NCI-H345 (cell line): ENCODE measurements at regions not wholly inside any gene's neighbourhood (a gene's known extent, or its start where the extent isn't known, plus 50 kb on each side); places are given as distances from the start of the nearest gene placed in this dataset.
"Not testable (repeated sequence)": the region's sequence is repeated elsewhere in the genome, so short reads cannot be mapped to it uniquely, and the experiment has no call there.

Experiments used
- DNase-seq: peaks from one replicate; lab custom pipeline; 2025; lab: John Stamatoyannopoulos, UW

DNA sequence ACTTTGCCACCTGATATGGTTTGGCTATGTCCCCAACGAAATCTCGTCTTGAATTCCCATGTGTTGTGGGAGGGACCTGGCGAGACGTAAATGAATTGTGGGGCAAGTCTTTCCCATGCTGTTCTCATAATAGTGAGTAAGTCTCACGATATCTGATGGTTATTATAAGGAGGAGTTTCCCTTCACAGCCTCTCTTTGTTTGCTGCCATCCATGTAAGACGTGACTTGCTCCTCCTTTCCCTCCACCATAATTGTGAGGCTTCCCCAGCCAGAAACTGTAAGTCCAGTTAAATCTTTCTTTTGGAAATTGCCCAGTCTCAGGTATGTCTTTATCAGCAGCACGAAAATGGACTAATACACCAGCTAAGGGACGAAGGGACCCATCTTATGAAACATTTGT, 1303.3 kb downstream of the SUCLG1 start:
- no peak for DNase-seq

DNA sequence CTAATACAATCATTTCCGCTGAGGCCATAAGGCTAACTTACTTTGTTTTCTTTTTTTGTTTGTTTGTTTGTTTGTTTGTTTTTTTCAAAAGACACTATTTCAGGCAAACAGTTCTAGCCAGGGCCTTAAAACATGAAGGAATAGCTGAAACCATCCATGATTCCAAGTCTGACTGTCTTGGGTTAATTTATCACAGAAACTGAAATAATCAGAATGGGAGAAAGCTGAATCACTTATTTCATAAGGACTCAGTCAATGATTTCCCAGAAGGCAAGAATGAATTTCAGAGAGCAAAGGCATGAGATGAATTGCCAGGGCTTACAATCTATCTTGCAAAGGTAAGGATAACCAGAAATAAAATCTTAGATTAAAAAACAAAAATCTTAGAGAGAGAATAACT, 1315.1 kb downstream of the SUCLG1 start:
- no peak for DNase-seq

DNA sequence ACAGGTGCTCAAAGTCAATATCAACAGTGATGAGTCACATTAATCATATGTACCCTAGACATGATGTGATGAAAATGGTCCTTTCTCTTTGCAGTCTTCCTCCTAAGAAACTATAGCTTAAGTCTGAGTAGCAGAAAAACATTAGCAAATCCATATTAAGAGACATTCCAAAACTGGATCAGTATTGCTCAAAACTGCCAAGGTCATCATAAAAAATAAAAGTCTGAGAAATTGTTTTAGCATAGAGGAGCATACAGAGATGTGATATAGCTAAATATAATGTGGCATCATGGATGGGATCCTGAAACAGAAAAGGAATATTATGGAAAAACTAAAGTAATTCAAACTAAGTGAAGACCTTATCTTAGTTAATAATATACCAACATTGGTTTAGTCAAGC, 1316.1 kb downstream of the SUCLG1 start:
- no peak for DNase-seq

DNA sequence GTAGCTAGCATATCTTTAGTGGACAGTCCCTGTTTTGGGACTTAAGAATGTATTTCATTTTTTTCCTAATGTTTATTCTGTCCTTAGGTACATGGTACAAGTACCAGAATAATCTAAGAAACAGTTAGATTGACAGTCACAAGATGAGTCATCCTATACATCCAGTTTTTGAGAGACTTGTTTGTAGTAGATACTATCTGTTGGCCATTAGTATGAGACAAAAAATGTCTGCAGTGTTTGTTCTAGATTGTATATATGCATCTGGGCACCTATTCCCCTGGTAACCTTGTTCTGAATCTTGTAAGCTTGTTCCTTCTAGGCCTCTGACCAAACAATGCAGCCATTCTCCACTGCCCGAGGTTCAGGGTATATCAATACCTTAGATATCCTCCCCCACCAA, 1343.5 kb downstream of the SUCLG1 start:
- DNase-seq, result no peak

DNA sequence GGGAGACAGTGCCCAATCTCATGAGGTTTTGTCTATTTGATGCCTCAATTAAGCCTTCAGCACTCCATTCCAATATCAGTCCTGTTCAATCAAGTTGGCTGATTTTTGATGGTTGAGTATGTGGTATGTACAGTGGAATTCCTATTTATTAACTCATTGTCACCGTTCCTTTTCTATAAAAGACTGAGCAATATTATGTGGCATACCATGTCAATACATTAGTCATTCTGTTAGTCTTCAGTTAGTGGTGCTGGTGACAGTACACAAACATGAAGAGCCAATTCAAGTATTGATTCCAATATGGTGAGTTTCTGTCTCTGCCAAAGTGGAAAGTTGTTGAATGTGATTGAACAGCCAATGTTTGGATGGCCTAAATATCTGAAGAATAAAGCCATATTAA, 1343.9 kb downstream of the SUCLG1 start:
- DNase-seq, result no peak

DNA sequence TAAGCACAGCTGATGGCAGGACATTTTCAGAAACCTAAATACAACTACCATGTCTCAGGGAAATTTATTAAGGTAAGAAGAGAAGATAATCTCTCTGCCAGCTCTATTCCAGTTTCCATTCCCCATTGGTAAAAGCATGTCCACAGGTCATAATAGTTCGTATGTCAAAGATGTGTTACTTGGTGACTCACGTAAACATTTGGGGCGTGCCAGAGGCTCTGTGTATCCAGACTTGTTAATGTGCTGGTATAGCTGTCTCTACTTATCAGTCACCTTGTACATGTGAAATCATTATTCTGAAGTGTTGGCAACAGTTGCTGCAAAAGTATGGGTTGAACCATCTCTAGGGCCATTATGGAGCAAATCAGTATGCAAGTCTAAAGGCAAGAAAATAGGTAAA, 1345.1 kb downstream of the SUCLG1 start:
- DNase-seq, result no peak

DNA sequence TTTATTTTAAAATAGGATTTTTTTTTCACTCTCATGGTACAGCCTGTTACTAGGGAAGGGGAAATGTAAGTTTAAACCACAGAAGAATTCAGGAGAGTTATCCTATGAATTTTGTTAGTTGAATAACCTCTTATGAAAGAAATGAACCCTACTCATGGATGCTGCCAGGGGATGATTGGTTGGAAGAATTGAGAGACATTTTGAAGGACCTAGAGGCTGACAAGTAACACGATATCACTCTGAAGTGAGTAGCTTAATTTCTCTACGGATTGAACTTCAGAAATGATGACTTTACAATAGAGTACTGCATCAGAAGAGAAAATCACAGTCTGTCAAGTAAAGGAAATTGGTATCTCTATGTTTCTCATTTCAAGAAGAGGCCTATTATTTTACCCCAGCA, 1346.2 kb downstream of the SUCLG1 start:
- no peak for DNase-seq

DNA sequence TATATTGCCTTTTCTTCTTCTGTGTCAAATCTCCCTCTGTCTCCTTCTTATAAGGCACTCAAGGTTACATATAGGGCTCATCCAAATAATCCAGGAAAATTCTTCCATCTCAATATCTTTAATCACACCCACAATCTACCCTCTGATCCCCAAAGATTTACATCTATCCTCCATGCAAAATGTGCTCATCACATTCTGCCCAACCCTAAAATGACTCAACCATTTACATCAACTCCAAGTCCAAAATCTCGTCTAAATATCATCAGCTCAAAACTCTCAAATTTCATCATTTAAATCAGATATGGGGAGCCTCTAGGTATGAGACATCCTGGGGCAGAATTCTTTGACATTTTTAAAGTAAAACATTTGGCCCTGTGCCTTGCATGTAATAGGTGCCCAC, 1349.8 kb downstream of the SUCLG1 start:
- no peak for DNase-seq

DNA sequence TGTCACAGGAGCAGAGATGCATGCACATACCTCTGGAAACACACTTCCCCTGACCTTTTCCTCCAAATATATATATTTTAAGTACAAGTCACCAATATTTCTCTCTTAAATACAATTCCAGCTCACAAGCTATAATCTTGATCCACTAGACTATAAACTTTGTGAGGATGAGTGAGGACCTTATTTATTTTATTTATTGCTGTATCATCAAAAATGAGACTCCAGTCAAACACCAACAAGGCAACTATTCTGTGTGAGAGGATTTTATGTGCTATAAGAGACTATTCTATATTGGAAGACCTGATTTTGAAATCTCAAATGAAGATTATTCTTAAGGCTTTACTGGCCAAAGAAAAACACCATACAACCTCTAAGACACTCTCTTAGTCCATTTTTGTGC, 1352.2 kb downstream of the SUCLG1 start:
- DNase-seq, result no peak

DNA sequence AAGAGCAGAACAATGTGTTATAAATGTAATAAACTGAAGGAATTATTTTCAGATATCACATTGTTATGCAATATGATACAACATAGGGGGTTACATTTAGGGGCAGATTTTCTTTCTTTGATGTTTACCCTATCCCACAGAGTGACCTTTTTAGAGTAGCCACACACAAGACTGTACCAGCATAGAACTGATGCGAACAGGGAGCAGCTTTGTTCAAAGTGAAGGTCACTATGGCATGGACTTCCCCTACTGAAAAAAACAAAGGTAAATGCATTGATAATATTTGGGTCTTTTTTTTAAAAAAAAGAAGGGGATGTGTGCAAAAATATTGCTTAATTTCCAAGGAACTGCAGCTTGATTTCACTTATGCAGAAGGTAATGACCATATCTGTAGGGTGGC, 1354.9 kb downstream of the SUCLG1 start:
- DNase-seq, result no peak

DNA sequence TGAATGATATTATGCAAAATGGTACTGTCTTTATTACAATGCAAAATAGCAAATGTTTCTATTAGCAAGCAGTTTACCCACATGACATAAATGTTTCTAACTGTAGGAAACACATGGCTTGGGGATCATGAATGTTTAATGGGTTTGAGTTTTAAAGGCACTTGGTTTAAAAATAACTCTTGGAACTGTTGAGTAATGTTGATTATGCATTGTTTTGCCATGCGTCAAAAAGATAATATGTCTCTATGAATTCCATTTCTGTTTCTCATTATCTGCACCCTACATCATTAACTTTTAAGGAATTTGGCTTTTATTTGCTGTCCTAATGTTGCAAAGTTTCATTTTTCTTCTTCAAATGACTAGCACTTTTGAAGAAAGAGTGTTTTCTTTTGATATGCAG, 1355.5 kb downstream of the SUCLG1 start:
- no peak for DNase-seq

DNA sequence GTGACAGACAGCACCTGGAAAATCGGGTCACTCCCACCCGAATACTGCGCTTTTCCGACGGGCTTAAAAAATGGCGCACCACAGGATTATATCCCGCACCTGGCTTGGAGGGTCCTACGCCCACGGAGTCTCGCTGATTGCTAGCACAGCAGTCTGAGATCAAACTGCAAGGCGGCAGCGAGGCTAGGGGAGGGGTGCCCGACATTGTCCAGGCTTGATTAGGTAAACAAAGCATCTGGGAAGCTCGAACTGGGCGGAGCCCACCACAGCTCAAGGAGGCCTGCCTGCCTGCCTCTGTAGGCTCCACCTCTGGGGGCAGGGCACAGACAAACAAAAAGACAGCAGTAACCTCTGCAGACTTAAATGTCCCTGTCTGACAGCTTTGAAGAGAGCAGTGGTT, 1370.0 kb downstream of the SUCLG1 start:
- DNase-seq, result not testable (repeated sequence)

DNA sequence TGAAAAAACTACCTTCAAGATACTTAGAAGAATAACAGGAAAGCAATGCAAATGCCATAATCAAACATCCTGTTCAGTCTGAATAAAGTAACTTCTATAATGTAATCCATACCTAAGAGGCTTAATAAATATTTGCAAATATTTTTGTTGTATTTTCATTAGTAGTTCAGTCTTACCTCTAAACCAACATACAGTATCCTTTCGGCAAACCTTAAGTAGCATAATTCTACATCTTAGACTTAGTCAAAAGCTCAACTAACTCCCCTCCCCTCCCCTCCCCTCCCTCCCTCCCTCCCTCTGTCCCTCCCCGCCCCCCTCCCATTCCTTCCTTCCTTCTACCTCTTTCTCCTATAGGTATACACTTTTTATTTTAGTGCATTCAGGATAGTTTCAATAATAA, 1373.2 kb downstream of the SUCLG1 start:
- no peak for DNase-seq

DNA sequence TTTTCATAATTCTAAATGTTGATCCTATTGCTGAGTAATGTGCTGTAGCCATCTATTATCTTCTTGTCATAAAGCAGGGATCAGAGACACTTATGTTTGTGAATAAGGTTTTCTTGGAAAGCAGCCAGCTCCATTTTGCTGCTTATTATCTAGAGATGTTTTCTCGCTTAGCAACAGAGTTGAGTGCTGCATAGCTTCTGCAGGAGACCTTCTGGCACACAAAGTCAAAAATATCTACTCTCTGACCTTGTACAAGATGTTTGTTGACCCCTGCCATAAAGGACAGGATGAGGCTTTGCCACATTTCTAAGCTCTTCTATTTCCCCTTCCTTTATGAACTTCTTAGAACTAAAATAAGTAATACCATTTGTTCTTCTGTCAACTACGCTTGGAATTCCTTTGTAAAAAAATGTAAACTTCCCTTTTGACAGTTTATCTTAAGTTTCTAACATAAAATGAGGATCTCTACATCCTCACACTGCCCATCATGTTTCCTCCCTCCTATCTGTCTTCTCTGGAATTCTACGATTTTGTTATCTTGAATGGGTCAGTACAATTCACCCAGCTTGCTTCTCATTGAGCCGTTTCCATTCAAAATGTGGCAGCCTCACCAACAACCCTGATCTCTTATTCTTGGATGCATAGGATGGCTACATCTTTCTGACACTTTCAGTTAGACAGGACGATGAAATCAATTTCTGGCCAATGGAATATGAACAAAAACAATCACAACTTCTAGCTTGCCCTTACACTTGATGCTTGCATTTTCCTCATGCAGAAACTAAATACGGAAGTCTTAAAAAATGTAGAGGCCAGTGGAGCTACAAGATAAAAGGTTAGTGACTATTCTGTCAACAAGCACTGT, 1377.0 kb downstream of the SUCLG1 start:
- DNase-seq, result peak; percentile 94

DNA sequence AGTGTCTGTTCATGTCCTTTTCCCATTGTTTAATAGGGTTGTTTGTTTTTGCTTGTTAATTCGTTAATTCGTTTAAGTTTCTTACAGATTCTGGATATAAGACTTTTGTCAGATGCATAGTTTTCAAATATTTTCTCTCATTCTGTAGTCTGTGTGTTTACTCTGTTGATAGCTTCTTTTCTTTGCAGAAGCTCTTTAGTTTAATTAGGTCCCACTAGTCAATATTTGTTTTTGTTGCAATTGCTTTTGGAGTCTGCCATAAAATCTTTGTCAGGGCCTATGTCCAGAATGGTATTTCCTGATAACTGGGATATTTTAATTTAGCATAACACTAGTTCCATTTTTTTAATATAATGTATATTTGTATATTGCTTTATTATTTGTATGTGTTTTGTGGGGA, 1380.1 kb downstream of the SUCLG1 start:
- no peak for DNase-seq

DNA sequence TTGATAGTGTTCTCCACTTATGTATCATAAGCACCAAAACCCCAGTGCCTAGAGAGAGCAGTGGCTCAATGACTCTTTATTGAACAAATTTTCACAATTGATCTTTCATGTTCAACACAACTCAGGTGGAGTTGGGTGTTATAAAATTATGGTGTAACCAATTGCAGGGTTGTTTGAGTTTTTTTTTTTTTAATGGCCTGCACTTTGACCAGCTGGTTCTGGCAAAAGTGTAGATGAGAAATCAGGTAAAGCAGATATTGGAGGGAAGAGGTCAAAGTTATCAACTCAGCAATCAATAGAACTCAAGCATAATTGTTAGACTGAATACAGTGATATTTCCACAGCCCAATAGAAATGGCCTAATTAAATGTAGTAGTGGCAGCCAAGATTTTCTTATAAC, 1386.3 kb downstream of the SUCLG1 start:
- no peak for DNase-seq

DNA sequence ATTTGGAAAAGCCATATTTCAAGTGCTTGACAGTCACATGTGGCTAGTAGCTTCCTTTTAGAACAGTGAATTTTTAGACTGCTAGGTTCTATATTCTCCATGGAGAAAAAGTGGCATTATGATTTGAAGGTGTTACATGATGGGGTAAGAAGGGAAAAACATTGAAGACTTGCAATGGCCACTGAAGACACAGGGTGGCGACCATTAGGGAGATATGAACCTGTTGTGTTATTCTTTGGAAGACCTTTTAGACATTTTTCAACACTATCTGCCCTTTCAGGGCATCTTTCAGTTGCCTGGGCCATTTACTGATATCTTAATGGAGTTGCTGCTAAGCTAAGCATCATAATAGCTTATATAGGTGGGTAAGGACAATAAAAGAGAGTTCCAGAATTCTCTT, 1387.2 kb downstream of the SUCLG1 start:
- no peak for DNase-seq

DNA sequence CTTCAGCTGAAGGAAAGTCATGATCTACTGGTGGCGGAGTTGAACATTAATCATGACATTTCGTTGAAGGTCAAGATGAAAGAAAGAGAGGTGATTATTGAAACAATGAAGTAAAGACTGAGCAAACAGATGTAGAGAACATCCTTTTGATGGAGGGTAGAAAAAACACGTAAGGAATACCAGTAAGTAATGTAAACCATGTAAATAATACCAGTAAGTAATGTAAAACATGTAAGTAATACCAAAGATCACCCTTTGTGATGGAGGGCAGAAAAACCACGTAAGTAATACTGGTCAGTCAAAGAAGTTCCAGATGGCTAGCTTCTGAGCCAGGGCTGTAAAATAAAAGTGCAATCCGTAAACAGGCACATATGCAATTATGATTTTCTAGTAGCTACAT, 1387.7 kb downstream of the SUCLG1 start:
- DNase-seq, result no peak

DNA sequence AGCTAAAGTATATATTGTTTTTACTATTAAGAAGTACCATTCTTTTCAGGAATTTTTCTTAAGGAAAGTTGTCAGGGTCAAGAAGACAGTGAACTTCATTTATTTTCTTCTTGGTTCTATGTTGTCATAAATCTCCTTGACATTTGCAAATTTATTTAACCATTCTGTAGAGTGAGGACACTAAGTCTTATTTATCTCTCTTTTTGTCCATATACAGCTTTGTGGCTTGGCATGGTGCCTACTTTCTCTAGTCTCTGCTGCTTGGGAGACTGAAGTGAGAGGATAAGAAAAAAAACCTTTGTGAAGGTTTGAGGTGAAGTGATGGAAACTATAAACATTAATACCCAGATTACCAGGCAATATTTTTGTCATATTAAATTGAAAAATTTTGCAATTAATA, 1389.4 kb downstream of the SUCLG1 start:
- DNase-seq, result peak; percentile 20

DNA sequence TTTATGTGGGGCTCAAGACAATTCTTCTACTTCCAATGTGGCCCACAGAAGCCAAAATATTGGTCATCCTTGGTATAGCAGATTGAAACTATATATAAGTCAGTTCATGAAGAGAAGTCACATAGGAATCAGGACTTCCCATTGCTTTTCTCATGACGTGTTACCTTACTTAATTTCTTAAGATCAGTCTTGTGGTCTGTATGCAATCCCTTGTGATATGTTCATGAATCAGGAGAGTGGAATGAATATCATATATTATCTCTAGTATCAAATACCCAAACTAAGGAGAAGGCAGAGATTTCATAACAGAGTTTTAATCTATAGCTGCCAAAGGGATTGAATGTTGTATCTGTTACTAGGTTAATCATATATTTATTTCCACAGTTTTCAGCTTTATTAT, 1390.4 kb downstream of the SUCLG1 start:
- no peak for DNase-seq

DNA sequence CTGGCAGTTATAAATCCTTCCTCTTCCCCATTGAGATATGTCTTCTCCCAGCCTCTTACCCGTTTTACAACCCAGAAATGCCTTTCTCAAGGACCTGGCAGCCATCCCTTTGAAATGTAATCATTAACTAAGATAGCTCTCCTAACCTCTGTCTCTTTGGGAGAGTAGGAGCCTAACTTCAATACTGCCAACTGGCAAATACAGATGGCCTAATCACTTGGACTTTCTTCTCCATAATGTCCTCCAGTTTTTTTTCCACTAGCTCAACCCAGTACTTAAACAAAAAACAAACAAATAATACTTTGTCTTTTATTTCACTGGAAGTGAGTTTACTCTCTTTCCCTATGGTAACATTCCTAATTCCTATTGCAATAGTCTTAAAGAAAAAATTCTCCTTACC, 1391.1 kb downstream of the SUCLG1 start:
- no peak for DNase-seq

DNA sequence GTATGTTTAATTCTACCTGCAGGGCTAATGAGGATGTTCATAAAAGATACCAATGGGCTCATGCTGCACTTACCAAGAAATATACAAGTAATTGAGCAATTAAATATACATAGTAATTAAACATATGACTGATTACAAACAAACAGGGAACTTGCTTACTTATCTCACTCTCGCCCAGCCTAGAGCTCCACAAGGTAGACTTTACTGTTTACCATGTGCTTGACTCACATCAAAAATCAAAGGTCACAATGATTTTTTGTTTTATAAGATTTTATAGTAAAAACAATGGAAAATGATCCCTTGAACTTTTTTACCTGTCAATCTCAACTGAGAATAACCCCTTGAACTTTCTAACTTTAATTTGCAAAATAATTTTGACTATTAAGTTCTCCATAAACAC, 1395.1 kb downstream of the SUCLG1 start:
- DNase-seq, result no peak

DNA sequence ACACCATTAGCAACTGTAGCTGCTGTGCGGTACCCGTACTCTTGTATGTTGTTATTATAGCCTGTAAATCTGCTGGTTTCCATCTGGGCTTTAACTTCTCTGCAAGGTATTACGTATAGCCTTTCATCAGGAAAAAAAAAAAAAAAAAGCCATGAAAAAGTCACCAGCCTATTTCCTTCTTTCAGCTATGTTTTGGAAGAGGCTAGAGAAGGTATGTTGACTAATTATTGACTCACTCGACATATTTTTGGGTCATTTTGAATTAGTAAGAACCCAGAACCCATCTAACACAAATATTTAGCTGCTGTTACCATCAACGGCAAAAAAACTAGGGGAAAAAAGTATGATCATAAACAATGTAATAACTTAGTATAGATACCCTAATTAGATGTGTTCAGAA, 1395.6 kb downstream of the SUCLG1 start:
- no peak for DNase-seq

DNA sequence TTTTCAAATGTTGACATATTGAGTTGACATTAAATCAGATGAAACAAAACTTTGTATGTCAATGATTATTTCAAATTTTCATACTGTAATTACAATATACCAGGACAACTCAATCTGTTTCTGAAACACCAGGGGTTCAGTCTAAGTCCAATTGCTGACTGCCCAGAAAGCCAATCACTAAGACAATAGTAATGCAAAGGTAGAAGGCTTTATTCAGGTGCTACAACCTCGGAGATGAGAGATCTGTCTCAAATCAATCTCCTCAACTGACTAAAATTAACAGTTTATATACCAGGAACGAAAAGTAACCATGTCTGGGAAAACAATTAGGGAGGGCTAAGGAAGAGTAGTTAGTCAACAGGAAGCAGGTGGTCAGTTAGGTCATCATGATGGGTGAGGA, 1400.4 kb downstream of the SUCLG1 start:
- no peak for DNase-seq
